Naive thymus-derived CD4-positive, alpha-beta T cell (primary cell): ENCODE measurements at regions not wholly inside any gene's neighbourhood (a gene's known extent, or its start where the extent isn't known, plus 50 kb on each side); places are given as distances from the start of the nearest gene placed in this dataset.
"Not testable (repeated sequence)": the region's sequence is repeated elsewhere in the genome, so short reads cannot be mapped to it uniquely, and the experiment has no call there.

Experiments used
- ATAC-seq: fragments of 150-1000 bp; cut with Tn5 transposase; 2 replicates; pipeline ENCODE4 v1.10.0; 2021; ENCODE audit warnings: mild to moderate bottlenecking, moderate library complexity
- CTCF ChIA-PET: fragments of 350-600 bp; sonication (Branson Sonifier 250); formaldehyde crosslinking; loops from one replicate; lab custom pipeline; 2021; ENCODE audit warnings: antibody characterized with exemption; lab: Charles Lee
- POLR2A ChIA-PET: fragments of 350-600 bp; sonication (Branson Sonifier 250); formaldehyde crosslinking; loops from one replicate; lab custom pipeline; 2021; ENCODE audit warnings: antibody characterized with exemption, inconsistent platforms; lab: Charles Lee
- DNase-seq, 9 donors: peaks; one replicate each; pipeline versions ENCODE4 v3.0.0 to v3.0.0-alpha.2; 2020 to 2022; ENCODE audit warnings: mixed read lengths in 1 of 9
- H3K27ac ChIP-seq: one replicate; pipeline ENCODE4 v1.7.0; 2013; ENCODE audit warnings: mild to moderate bottlenecking, low read depth, low read length, moderate library complexity
- H3K27me3 ChIP-seq, 2 donors: one replicate each; pipeline ENCODE4 v1.7.0; 2013; ENCODE audit warnings: low read length in 2 of 2, mild to moderate bottlenecking in 2 of 2, moderate library complexity in 2 of 2; ENCODE audit not compliant: control insufficient read depth in 2 of 2, insufficient read depth in 2 of 2
- H3K36me3 ChIP-seq, 3 experiments: 1 replicate in 2 of 3; 2 replicates in 1 of 3; pipeline ENCODE4 v1.7.0; 2013; ENCODE audit warnings: low read length in 3 of 3, mild to moderate bottlenecking in 3 of 3, moderate library complexity in 1 of 3; ENCODE audit not compliant: insufficient read depth in 3 of 3, control insufficient read depth in 2 of 3
- H3K4me1 ChIP-seq, 2 donors: one replicate each; pipeline ENCODE4 v1.7.0; 2013; ENCODE audit warnings: low read length in 2 of 2, mild to moderate bottlenecking in 2 of 2, moderate library complexity in 1 of 2; ENCODE audit not compliant: control insufficient read depth in 2 of 2, insufficient read depth in 2 of 2
- H3K4me3 ChIP-seq: 2 replicates; pipeline ENCODE4 v1.7.0; 2013; ENCODE audit warnings: mild to moderate bottlenecking, low read length
- H3K9me3 ChIP-seq, 3 experiments: 1 replicate in 2 of 3; 2 replicates in 1 of 3; pipeline ENCODE4 v1.7.0; 2013; ENCODE audit warnings: low read length in 3 of 3; ENCODE audit not compliant: control insufficient read depth in 2 of 3
- H3K27ac Mint-ChIP-seq, 9 donors: one replicate each; pipeline ENCODE4 v1.8.0; 2020 to 2022; ENCODE audit warnings: mixed read lengths in 9 of 9, mild to moderate bottlenecking in 8 of 9, moderate library complexity in 5 of 9, inconsistent platforms in 2 of 9
- H3K27me3 Mint-ChIP-seq, 5 donors: one replicate each; pipeline ENCODE4 v1.8.0; 2021 to 2022; ENCODE audit warnings: mixed read lengths in 5 of 5, mild to moderate bottlenecking in 1 of 5
- H3K36me3 Mint-ChIP-seq, 5 donors: one replicate each; pipeline ENCODE4 v1.8.0; 2020 to 2022; ENCODE audit warnings: mixed read lengths in 5 of 5, mild to moderate bottlenecking in 3 of 5, inconsistent platforms in 1 of 5
- H3K4me1 Mint-ChIP-seq, 7 donors: one replicate each; pipeline ENCODE4 v1.8.0; 2020 to 2022; ENCODE audit warnings: mixed read lengths in 7 of 7, mild to moderate bottlenecking in 3 of 7, inconsistent platforms in 1 of 7
- H3K4me3 Mint-ChIP-seq, 10 donors: one replicate each; pipeline ENCODE4 v1.8.0; 2020 to 2022; ENCODE audit warnings: mild to moderate bottlenecking in 10 of 10, mixed read lengths in 10 of 10, moderate library complexity in 6 of 10, inconsistent platforms in 2 of 10
- H3K9me3 Mint-ChIP-seq, 11 donors: one replicate each; pipeline ENCODE4 v1.8.0; 2020 to 2022; ENCODE audit warnings: mixed read lengths in 11 of 11, mild to moderate bottlenecking in 4 of 11, inconsistent platforms in 1 of 11, moderate library complexity in 1 of 11
- intact Hi-C, 2 donors: fragments of 100-400 bp; cut with micrococcal nuclease; formaldehyde crosslinking; loops; one replicate each; pipeline ENCODE4 v1.15.1; 2023

DNA sequence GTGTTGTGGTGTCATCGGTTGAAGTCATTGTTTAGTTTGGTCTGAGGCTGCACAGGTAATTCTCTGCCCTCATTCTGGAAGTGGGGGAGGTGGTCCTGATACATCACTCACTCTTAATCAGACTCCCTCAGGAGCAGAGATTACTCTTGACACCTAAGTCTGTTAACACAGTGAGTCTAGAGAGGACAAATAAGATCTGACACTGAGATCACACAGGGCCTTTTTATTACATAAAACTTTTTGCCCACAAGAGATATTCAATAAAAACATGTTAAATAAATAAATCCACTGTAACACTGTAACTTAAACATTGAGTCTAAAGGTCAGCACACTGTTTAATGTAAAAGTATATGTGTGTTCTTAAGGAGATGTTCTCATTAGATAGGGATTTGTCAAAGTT, 57.1 kb upstream of the MBNL1 start:
- Mint-ChIP-seq H3K27me3 (no peaks in the 10 kb centered on the region), H3K36me3 (peaks cover 0 to 25% (median 0%) of the 10 kb centered on the region in 5 donors), H3K27ac (peak overlapping the region in 8 of 9 donors; percentile 10 to 100 (median 60)), H3K4me1 (peaks cover 49 to 89% (median 81%) of the 10 kb centered on the region in 7 donors), H3K4me3 (peak overlapping the region in 3 of 10 donors; percentile 2 to 47 (median 11)), H3K9me3 (peaks cover 0 to 8% (median 0%) of the 10 kb centered on the region in 11 donors)
- no peak overlapping the region for H3K4me3 ChIP-seq
- POLR2A ChIA-PET = interaction anchor here (1.1 to 16.2 kb wide), 9 partner anchors 6 to 57 kb away, joined by 3 to 166 read pairs (median 26); partner anchors contain the start of gene MBNL1
- intact Hi-C loops = no loop called here
- no peaks in the 10 kb centered on the region for H3K36me3 ChIP-seq
- H3K27ac ChIP-seq = no peak overlapping the region
- CTCF ChIA-PET = interaction anchor here (0.6 to 1.4 kb wide), 6 partner anchors 16 to 232 kb away, joined by 3 to 4 read pairs (median 3); partner anchors contain the start of gene MBNL1
- H3K27me3 ChIP-seq = no peaks in the 10 kb centered on the region
- no peaks in the 10 kb centered on the region for H3K9me3 ChIP-seq
- DNase-seq (no peak), ATAC-seq (no peak)
- peaks cover 10 to 52% of the 10 kb centered on the region in 2 donors for H3K4me1 ChIP-seq

GRCh38 chr3:152213203-152213602, 55.5 kb upstream of the MBNL1 start:
- Histone ChIP-seq H3K9me3 (no peaks in the 10 kb centered on the region), H3K4me3 (peak overlapping the region; percentile 19), H3K27me3 (no peaks in the 10 kb centered on the region), H3K27ac (peak overlapping the region; percentile 25), H3K4me1 (peaks cover 10 to 38% of the 10 kb centered on the region in 2 donors), H3K36me3 (no peaks in the 10 kb centered on the region)
- H3K9me3 Mint-ChIP-seq = peaks cover 0 to 5% (median 0%) of the 10 kb centered on the region in 11 donors
- no peaks in the 10 kb centered on the region for H3K27me3 Mint-ChIP-seq
- peak overlapping the region in 8 of 9 donors; percentile 10 to 100 (median 64) for H3K27ac Mint-ChIP-seq
- H3K4me3 Mint-ChIP-seq = peak overlapping the region in 4 of 10 donors; percentile 0 to 45 (median 28)
- DNase-seq = no peak
- peaks cover 0 to 13% (median 0%) of the 10 kb centered on the region in 5 donors for H3K36me3 Mint-ChIP-seq
- intact Hi-C loops = loop anchor here (1.0 kb wide), 2 partner anchors 8 kb away; no protein-coding TSS in a partner anchor
- ATAC-seq = no peak
- CTCF ChIA-PET = interaction anchor here (1.0 to 2.0 kb wide), 2 partner anchors 11 to 17 kb away, joined by 3 to 6 read pairs; no protein-coding TSS in a partner anchor
- peaks cover 43 to 83% (median 70%) of the 10 kb centered on the region in 7 donors for H3K4me1 Mint-ChIP-seq
- POLR2A ChIA-PET = interaction anchor here (1.0 to 7.6 kb wide), 8 partner anchors 9 to 56 kb away, joined by 3 to 56 read pairs (median 10); partner anchors contain the start of gene MBNL1

DNA sequence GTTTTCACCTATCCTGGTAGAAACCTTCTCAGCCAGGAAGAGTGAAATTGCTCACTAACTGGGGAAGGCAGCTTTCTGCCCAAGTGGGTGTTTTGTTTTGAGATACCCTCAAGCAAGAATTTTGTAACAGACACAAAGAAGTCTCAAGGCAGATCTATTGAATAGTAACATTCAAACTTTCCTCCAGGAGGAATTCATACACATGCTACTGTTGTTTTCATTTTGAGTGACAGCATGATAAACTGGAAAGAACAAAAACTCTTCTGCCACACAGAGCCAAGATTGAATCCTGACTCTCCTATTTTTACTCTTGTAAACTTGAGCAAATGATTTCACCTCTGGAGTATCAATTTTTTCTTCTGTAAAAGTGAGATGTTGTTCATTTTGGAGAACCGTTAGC, 54.8 kb upstream of the MBNL1 start:
- Histone ChIP-seq H3K9me3 (no peaks in the 10 kb centered on the region), H3K36me3 (no peaks in the 10 kb centered on the region), H3K4me1 (peaks cover 6 to 34% of the 10 kb centered on the region in 2 donors), H3K4me3 (no peak overlapping the region), H3K27me3 (no peaks in the 10 kb centered on the region), H3K27ac (no peak overlapping the region)
- ATAC-seq = no peak
- Mint-ChIP-seq H3K4me3 (peak overlapping the region in 4 of 10 donors; percentile 2 to 45 (median 20)), H3K27ac (peak overlapping the region in 8 of 9 donors; percentile 28 to 100 (median 63)), H3K4me1 (peaks cover 41 to 82% (median 70%) of the 10 kb centered on the region in 7 donors), H3K27me3 (no peaks in the 10 kb centered on the region), H3K9me3 (peaks cover 0 to 9% (median 0%) of the 10 kb centered on the region in 11 donors), H3K36me3 (peaks cover 0 to 11% (median 0%) of the 10 kb centered on the region in 5 donors)
- intact Hi-C loops = loop anchor here (1.0 kb wide), 2 partner anchors 7 to 9 kb away; no protein-coding TSS in a partner anchor
- CTCF ChIA-PET = interaction anchor here (1.0 to 2.0 kb wide), 2 partner anchors 12 to 16 kb away, joined by 3 to 6 read pairs; no protein-coding TSS in a partner anchor
- no peak for DNase-seq
- POLR2A ChIA-PET = interaction anchor here (1.0 to 7.6 kb wide), 7 partner anchors 8 to 55 kb away, joined by 3 to 56 read pairs (median 7); partner anchors contain the start of gene MBNL1

- ChIA-PET POLR2A (interaction anchor here (0.8 to 6.3 kb wide), 17 partner anchors 13 to 93 kb away, joined by 3 to 166 read pairs (median 8); partner anchors contain the start of gene MBNL1), CTCF (interaction anchor here (0.7 to 1.5 kb wide), 7 partner anchors 8 to 37 kb away, joined by 3 to 7 read pairs (median 3); no protein-coding TSS in a partner anchor)
- DNase-seq, intact Hi-C loops, H3K4me3 ChIP-seq, H3K27me3 ChIP-seq, H3K36me3 ChIP-seq, H3K9me3 Mint-ChIP-seq, H3K9me3 ChIP-seq, ATAC-seq, H3K27ac ChIP-seq, H3K36me3 Mint-ChIP-seq, H3K27me3 Mint-ChIP-seq: not testable (repeated sequence)
- H3K4me1 ChIP-seq = peaks cover 0 to 39% of the 10 kb centered on the region in 2 donors
- Mint-ChIP-seq H3K4me3 (peak overlapping the region in 6 of 10 donors; percentile 79 to 93 (median 91)), H3K4me1 (peaks cover 53 to 82% (median 73%) of the 10 kb centered on the region in 7 donors), H3K27ac (peak overlapping the region in 6 of 9 donors; percentile 86 to 100 (median 96))
These were observed 51.5 kb upstream of the MBNL1 start for GRCh38 chr3:152216960-152217865.

DNA sequence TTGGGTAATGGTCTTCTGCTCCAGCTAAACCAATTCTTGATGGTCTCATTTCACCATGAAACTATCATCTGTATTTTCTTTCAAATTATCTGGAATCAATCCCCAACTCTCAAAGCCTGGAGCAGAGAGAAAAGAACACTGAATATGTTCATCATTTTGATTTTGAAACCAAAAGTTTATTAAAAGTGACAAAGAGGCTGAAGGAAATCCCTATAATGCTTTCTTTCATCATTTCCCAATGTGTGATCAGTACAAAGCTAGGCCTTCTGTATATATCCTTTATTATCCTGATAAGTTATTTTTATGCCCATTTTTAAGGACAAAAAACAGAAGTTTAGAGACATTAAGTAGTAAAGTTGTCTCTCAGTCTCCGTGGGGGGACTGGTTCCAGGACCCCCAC, 50.1 kb upstream of the MBNL1 start:
- peak overlapping the region; percentile 79 to 93 (median 86) for H3K4me3 Mint-ChIP-seq
- ATAC-seq (peak; percentile 44), DNase-seq (no peak)
- Histone ChIP-seq H3K27ac (peak overlapping the region; percentile 67), H3K36me3 (no peaks in the 10 kb centered on the region), H3K4me3 (peak overlapping the region; percentile 26), H3K27me3 (no peaks in the 10 kb centered on the region), H3K9me3 (no peaks in the 10 kb centered on the region), H3K4me1 (peaks cover 0 to 41% of the 10 kb centered on the region in 2 donors)
- intact Hi-C loops = loop anchor here (1.0 to 2.0 kb wide), 5 partner anchors 9 to 50 kb away; partner anchors contain the start of gene MBNL1 (in 1 of the 2)
- ChIA-PET POLR2A (interaction anchor here (1.0 to 6.3 kb wide), 15 partner anchors 12 to 86 kb away, joined by 3 to 166 read pairs (median 8); partner anchors contain the start of gene MBNL1), CTCF (interaction anchor here (1.0 to 1.7 kb wide), 6 partner anchors 9 to 36 kb away, joined by 3 to 7 read pairs (median 4); no protein-coding TSS in a partner anchor)
- H3K9me3 Mint-ChIP-seq = peaks cover 0 to 9% (median 0%) of the 10 kb centered on the region in 11 donors
- H3K4me1 Mint-ChIP-seq = peaks cover 42 to 84% (median 74%) of the 10 kb centered on the region in 7 donors
- H3K36me3 Mint-ChIP-seq = peaks cover 0 to 5% (median 0%) of the 10 kb centered on the region in 5 donors
- H3K27me3 Mint-ChIP-seq = no peaks in the 10 kb centered on the region
- peak overlapping the region; percentile 86 to 99 (median 94) for H3K27ac Mint-ChIP-seq
